ENCODE measurements at regions not wholly inside any gene's neighbourhood (a gene's known extent, or its start where the extent isn't known, plus 50 kb on each side); places are given as distances from the start of the nearest gene placed in this dataset.

DNA sequence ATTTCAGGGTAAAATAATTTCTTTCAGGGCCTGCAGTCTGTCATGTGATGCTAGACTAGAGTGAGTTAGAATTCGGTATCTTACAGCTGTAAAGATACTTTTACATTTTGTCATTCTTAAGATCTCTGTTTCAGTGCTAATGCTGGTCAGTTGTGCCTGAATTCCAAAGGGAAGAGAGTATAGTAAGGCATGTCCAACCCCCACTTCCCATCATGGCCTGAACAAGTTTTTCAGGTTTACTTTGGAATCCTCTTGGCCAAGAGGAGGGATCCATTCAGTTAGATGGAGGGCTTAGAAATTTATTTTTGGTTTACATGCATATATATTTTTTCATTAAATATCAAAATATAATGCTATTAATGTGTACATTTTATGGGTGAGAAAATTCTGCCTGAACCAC, 596.6 kb downstream of the XIRP2 start:
- ATAC-seq: no peak
- TF ChIP-seq ZNF8 (CRISPR knock-in tag; IDR thresholded peaks at IDR 0.05) (no peak), OSR1 (CRISPR knock-in tag; IDR thresholded peaks at IDR 0.05) (no peak), SNAI2 (CRISPR knock-in tag; IDR thresholded peaks at IDR 0.05) (no peak), BACH2 (CRISPR knock-in tag; IDR thresholded peaks at IDR 0.05; ENCODE audit: borderline replicate concordance) (no peak), ZC3H10 (CRISPR knock-in tag; IDR thresholded peaks at IDR 0.05) (no peak), RARB (CRISPR knock-in tag; IDR thresholded peaks at IDR 0.05) (no peak), ARNTL (CRISPR knock-in tag; IDR thresholded peaks at IDR 0.05; ENCODE audit: borderline replicate concordance, low read depth) (no peak), TCF4 (CRISPR knock-in tag; IDR thresholded peaks at IDR 0.05; ENCODE audit: borderline replicate concordance) (no peak), ZFP3 (CRISPR knock-in tag; IDR thresholded peaks at IDR 0.05) (no peak)
- TF ChIP-seq, protein P1, sequence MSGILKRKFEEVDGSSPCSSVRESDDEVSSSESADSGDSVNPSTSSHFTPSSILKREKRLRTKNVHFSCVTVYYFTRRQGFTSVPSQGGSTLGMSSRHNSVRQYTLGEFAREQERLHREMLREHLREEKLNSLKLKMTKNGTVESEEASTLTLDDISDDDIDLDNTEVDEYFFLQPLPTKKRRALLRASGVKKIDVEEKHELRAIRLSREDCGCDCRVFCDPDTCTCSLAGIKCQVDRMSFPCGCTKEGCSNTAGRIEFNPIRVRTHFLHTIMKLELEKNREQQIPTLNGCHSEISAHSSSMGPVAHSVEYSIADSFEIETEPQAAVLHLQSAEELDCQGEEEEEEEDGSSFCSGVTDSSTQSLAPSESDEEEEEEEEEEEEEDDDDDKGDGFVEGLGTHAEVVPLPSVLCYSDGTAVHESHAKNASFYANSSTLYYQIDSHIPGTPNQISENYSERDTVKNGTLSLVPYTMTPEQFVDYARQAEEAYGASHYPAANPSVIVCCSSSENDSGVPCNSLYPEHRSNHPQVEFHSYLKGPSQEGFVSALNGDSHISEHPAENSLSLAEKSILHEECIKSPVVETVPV (CRISPR knock-in tag; IDR thresholded peaks at IDR 0.05): no peak
- TF ChIP-seq, protein P2, sequence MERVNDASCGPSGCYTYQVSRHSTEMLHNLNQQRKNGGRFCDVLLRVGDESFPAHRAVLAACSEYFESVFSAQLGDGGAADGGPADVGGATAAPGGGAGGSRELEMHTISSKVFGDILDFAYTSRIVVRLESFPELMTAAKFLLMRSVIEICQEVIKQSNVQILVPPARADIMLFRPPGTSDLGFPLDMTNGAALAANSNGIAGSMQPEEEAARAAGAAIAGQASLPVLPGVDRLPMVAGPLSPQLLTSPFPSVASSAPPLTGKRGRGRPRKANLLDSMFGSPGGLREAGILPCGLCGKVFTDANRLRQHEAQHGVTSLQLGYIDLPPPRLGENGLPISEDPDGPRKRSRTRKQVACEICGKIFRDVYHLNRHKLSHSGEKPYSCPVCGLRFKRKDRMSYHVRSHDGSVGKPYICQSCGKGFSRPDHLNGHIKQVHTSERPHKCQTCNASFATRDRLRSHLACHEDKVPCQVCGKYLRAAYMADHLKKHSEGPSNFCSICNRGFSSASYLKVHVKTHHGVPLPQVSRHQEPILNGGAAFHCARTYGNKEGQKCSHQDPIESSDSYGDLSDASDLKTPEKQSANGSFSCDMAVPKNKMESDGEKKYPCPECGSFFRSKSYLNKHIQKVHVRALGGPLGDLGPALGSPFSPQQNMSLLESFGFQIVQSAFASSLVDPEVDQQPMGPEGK (CRISPR knock-in tag; IDR thresholded peaks at IDR 0.05; ENCODE audit: borderline replicate concordance): no peak

DNA sequence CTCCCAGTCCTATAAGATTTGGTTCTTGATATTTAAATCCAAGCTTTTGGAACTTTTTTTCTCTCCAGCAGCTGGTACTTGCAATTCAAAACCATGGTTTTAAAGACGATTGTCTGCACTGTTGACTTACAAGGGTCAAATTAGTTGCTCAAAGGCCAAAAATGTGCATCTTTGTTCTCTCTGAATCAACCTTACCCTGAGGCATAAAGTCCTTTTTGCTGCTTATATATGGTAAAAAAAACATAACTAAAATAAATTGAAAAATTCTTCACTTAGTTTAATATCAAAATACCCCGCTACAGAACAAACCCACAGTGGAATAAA, 592.7 kb downstream of the XIRP2 start:
- no peak for ATAC-seq
- TF ChIP-seq PPARA (CRISPR knock-in tag; IDR thresholded peaks at IDR 0.05; ENCODE audit: borderline replicate concordance) (no peak), ZNF565 (CRISPR knock-in tag; conservative IDR thresholded peaks at IDR 0.05; ENCODE audit: low read depth) (no peak), OSR1 (CRISPR knock-in tag; IDR thresholded peaks at IDR 0.05) (no peak)

DNA sequence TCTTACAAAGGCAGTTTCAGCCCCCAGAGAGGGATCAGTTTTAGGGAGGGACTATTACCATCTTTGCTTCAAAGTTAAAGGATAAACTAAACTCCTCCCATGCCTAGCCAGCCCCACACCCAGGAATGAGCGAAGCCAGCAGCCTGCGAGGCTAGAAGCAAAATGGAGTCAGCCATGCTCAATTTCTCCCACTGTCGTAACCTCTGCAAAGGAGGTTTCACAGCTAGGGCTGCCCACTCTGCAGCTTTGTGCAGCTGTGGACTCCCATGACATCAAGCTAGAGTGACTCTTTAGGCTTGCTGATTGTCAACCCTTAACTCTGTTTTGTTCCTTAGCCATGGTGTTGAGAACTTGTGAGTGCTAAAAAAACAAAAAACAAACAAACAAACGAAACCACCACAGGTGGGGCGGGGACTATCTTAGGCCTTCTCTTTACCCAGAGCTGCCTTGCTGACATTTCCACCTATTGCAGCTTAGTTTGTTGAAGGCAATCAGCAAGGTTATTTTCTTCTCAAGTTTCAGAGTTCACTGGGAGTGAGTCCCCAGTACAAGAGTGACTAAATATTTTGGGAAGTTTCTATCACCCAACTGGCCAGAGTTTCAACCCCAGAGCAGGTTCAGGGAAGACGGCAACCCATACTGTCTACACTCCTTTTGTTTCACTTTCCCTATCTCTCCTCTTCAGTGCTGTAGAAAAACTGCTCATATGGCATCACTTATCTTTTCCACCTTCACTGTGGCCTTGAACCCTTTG, 592.1 kb downstream of the XIRP2 start:
- TF ChIP-seq GLIS3 (CRISPR knock-in tag; IDR thresholded peaks at IDR 0.05): no peak
- TF ChIP-seq, protein P3, sequence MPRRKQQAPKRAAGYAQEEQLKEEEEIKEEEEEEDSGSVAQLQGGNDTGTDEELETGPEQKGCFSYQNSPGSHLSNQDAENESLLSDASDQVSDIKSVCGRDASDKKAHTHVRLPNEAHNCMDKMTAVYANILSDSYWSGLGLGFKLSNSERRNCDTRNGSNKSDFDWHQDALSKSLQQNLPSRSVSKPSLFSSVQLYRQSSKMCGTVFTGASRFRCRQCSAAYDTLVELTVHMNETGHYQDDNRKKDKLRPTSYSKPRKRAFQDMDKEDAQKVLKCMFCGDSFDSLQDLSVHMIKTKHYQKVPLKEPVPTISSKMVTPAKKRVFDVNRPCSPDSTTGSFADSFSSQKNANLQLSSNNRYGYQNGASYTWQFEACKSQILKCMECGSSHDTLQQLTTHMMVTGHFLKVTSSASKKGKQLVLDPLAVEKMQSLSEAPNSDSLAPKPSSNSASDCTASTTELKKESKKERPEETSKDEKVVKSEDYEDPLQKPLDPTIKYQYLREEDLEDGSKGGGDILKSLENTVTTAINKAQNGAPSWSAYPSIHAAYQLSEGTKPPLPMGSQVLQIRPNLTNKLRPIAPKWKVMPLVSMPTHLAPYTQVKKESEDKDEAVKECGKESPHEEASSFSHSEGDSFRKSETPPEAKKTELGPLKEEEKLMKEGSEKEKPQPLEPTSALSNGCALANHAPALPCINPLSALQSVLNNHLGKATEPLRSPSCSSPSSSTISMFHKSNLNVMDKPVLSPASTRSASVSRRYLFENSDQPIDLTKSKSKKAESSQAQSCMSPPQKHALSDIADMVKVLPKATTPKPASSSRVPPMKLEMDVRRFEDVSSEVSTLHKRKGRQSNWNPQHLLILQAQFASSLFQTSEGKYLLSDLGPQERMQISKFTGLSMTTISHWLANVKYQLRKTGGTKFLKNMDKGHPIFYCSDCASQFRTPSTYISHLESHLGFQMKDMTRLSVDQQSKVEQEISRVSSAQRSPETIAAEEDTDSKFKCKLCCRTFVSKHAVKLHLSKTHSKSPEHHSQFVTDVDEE (CRISPR knock-in tag; IDR thresholded peaks at IDR 0.05): no peak
- TF ChIP-seq RARB (CRISPR knock-in tag; IDR thresholded peaks at IDR 0.05): no peak
- TF ChIP-seq ZNF8 (CRISPR knock-in tag; IDR thresholded peaks at IDR 0.05): no peak
- no peak for TF ChIP-seq ISL1 (CRISPR knock-in tag; IDR thresholded peaks at IDR 0.05)
- no peak for TF ChIP-seq ARNTL (CRISPR knock-in tag; IDR thresholded peaks at IDR 0.05; ENCODE audit: borderline replicate concordance, low read depth)
- no peak for TF ChIP-seq ZC3H10 (CRISPR knock-in tag; IDR thresholded peaks at IDR 0.05)
- no peak for TF ChIP-seq TOX (CRISPR knock-in tag; IDR thresholded peaks at IDR 0.05; ENCODE audit: borderline replicate concordance)
- no peak for TF ChIP-seq ZFP3 (CRISPR knock-in tag; IDR thresholded peaks at IDR 0.05)
- TF ChIP-seq OSR1 (CRISPR knock-in tag; IDR thresholded peaks at IDR 0.05): no peak
- TF ChIP-seq PPARA (CRISPR knock-in tag; IDR thresholded peaks at IDR 0.05; ENCODE audit: borderline replicate concordance): no peak
- no peak for TF ChIP-seq ZFP30 (CRISPR knock-in tag; IDR thresholded peaks at IDR 0.05)
- TF ChIP-seq, protein P2 (CRISPR knock-in tag; IDR thresholded peaks at IDR 0.05; ENCODE audit: borderline replicate concordance): no peak
- no peak for TF ChIP-seq ESRRG (CRISPR knock-in tag; IDR thresholded peaks at IDR 0.05)
- no peak for ATAC-seq

DNA sequence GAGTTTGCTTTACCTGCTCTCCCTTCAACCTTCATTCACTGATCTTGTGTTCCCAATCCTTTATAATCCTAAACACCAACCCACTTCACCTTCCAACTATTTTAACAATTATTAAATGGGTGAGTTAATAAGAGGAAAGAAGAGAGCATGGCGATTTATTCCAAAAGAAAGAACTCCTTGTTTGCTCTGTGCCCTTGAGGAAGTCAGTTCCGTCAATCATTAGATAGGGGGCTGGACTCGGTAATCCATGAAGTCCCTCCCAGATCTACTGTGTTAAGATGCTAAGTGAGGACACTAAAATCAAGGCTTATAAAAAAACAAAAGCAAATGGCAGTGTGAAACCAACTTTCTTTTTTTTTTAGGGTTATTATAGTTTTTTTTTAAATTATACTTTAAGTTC, 589.9 kb downstream of the XIRP2 start:
- no peak for TF ChIP-seq ARNTL (CRISPR knock-in tag; IDR thresholded peaks at IDR 0.05; ENCODE audit: borderline replicate concordance, low read depth)
- TF ChIP-seq TOX (CRISPR knock-in tag; IDR thresholded peaks at IDR 0.05; ENCODE audit: borderline replicate concordance): no peak
- TF ChIP-seq, protein P4, sequence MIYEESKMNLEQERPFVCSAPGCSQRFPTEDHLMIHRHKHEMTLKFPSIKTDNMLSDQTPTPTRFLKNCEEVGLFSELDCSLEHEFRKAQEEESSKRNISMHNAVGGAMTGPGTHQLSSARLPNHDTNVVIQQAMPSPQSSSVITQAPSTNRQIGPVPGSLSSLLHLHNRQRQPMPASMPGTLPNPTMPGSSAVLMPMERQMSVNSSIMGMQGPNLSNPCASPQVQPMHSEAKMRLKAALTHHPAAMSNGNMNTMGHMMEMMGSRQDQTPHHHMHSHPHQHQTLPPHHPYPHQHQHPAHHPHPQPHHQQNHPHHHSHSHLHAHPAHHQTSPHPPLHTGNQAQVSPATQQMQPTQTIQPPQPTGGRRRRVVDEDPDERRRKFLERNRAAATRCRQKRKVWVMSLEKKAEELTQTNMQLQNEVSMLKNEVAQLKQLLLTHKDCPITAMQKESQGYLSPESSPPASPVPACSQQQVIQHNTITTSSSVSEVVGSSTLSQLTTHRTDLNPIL (CRISPR knock-in tag; IDR thresholded peaks at IDR 0.05; ENCODE audit: low read depth): no peak
- no peak for TF ChIP-seq ZNF70 (CRISPR knock-in tag; IDR thresholded peaks at IDR 0.05)
- TF ChIP-seq ISL1 (CRISPR knock-in tag; IDR thresholded peaks at IDR 0.05): no peak
- TF ChIP-seq, protein P2 (CRISPR knock-in tag; IDR thresholded peaks at IDR 0.05; ENCODE audit: borderline replicate concordance): no peak
- TF ChIP-seq, protein P1 (CRISPR knock-in tag; IDR thresholded peaks at IDR 0.05): no peak
- TF ChIP-seq SNAI2 (CRISPR knock-in tag; IDR thresholded peaks at IDR 0.05): no peak
- no peak for TF ChIP-seq ZFP3 (CRISPR knock-in tag; IDR thresholded peaks at IDR 0.05)
- TF ChIP-seq PPARA (CRISPR knock-in tag; IDR thresholded peaks at IDR 0.05; ENCODE audit: borderline replicate concordance): no peak
- TF ChIP-seq GLIS3 (CRISPR knock-in tag; IDR thresholded peaks at IDR 0.05): no peak
- ATAC-seq: no peak

Measured in SK-N-SH treated with all-trans-retinoic acid at 6 μM for 48 hours (cell line).